ENCODE measurements at regions not wholly inside any gene's neighbourhood (a gene's known extent, or its start where the extent isn't known, plus 50 kb on each side); places are given as distances from the start of the nearest gene placed in this dataset.

DNA sequence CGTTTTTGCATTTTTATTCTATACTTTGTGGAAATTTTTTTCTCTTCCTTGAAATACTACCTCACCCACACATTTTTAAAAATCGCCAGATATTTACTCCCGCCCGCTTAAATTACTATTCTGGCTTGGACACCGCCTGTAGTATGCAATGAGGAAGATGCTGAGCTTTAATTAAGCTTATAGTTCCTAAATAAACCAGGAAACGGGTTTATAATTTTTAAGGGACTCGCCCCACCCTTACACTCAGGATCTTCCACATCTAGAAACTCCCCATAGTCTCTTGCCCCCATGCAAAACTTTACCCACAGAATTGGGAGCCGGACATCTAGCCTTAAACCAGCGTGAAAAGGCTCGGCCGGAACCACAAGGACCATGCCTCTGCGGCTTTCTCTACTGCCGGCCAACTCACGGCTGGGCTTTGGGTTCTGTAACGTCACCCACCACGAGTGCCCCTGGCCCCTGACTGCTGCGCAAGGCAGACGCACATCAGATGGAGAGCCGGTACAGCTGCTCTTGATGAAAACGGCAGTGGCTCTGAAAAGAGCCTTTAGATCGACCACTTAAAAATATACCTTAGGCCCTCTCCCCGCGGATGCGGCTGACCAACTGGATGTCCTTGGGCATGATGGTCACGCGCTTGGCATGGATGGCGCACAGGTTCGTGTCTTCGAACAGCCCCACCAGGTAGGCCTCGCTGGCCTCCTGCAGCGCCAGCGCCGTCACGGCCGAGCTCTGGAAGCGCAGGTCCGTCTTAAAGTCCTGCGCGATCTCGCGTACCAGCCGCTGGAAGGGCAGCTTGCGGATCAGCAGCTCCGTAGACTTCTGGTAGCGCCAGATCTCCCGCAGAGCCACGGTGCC is 66.3 kb downstream of the FAM72B start:
- peak; percentile 32 to 73 (median 61) for DNase-seq
